ENCODE measurements at regions not wholly inside any gene's neighbourhood (a gene's known extent, or its start where the extent isn't known, plus 50 kb on each side); places are given as distances from the start of the nearest gene placed in this dataset.
"Not testable (repeated sequence)": the region's sequence is repeated elsewhere in the genome, so short reads cannot be mapped to it uniquely, and the experiment has no call there.

- H3K9me3 ChIP-seq (ENCODE audit: control insufficient read depth in 1 of 2, low read length in 2 of 2); H3K4me3 ChIP-seq (ENCODE audit: low read depth in 1 of 2, low read length in 2 of 2); H3K27me3 ChIP-seq (ENCODE audit: control insufficient read depth in 1 of 2, insufficient read depth in 2 of 2, low read length in 2 of 2); H3K4me1 ChIP-seq (ENCODE audit: control insufficient read depth in 1 of 2, insufficient read depth in 2 of 2, low read length in 2 of 2); H3K36me3 ChIP-seq (ENCODE audit: control insufficient read depth in 1 of 2, insufficient read depth in 2 of 2, low read length in 2 of 2); H3K9ac ChIP-seq (ENCODE audit: low read depth in 1 of 2, low read length in 2 of 2); H3K27ac ChIP-seq (ENCODE audit: low read depth, low read length): not testable (repeated sequence)
Observed at GRCh38 chr3:53442863-53443262, 51.5 kb upstream of the CACNA1D start.
